Loucy (cell line): ENCODE measurements at regions not wholly inside any gene's neighbourhood (a gene's known extent, or its start where the extent isn't known, plus 50 kb on each side); places are given as distances from the start of the nearest gene placed in this dataset.

Experiments used
- CTCF ChIP-seq: fragments of 200-600 bp; sonication (generic); conservative IDR thresholded peaks from 2 replicates; pipeline ENCODE4 v1.5.1; 2014; ENCODE audit warnings: mild to moderate bottlenecking, antibody characterized with exemption, low read length
- EZH2phosphoT487 ChIP-seq: fragments of 200-600 bp; IDR thresholded peaks from 2 replicates; pipeline ENCODE4 v1.6.1; 2018; ENCODE audit warnings: antibody characterized with exemption, mild to moderate bottlenecking, moderate library complexity, borderline replicate concordance

GRCh38 chr21:39010629-39011404 lies 172.4 kb downstream of the PSMG1 start:
- no peak for TF ChIP-seq CTCF
- TF ChIP-seq EZH2phosphoT487 = no peak
